Ishikawa (cell line): ENCODE measurements at regions not wholly inside any gene's neighbourhood (a gene's known extent, or its start where the extent isn't known, plus 50 kb on each side); places are given as distances from the start of the nearest gene placed in this dataset.

Experiments used
- CEBPB ChIP-seq: IDR thresholded peaks from 2 replicates; pipeline ENCODE4 v1.6.1; 2012
- CREB1 ChIP-seq: IDR thresholded peaks from 2 replicates; pipeline ENCODE4 v1.6.1; 2012; ENCODE audit warnings: low read depth
- EGR1 ChIP-seq: IDR thresholded peaks from 2 replicates; pipeline ENCODE4 v1.6.1; 2012
- EP300 ChIP-seq: IDR thresholded peaks from 2 replicates; pipeline ENCODE4 v1.6.1; 2012; ENCODE audit warnings: borderline replicate concordance
- FOXM1 ChIP-seq: IDR thresholded peaks from 2 replicates; pipeline ENCODE4 v1.6.1; 2012; ENCODE audit warnings: low read depth, borderline replicate concordance
- MAX ChIP-seq: IDR thresholded peaks from 2 replicates; pipeline ENCODE4 v1.6.1; 2012
- NFIC ChIP-seq: IDR thresholded peaks from 2 replicates; pipeline ENCODE4 v1.6.1; 2012
- RAD21 ChIP-seq: IDR thresholded peaks from 2 replicates; pipeline ENCODE4 v1.6.1; 2012; ENCODE audit warnings: low read depth
- REST ChIP-seq: IDR thresholded peaks from 2 replicates; pipeline ENCODE4 v1.6.1; 2012; ENCODE audit warnings: low read depth, mild to moderate bottlenecking
- TAF1 ChIP-seq: IDR thresholded peaks from 2 replicates; pipeline ENCODE4 v1.6.1; 2012; ENCODE audit warnings: low read depth, mild to moderate bottlenecking
- TCF12 ChIP-seq: IDR thresholded peaks from 2 replicates; pipeline ENCODE4 v1.6.1; 2012; ENCODE audit warnings: low read depth
- TEAD4 ChIP-seq: IDR thresholded peaks from 2 replicates; pipeline ENCODE4 v1.6.1; 2012
- USF1 ChIP-seq: IDR thresholded peaks from 2 replicates; pipeline ENCODE4 v1.6.1; 2012
- YY1 ChIP-seq: IDR thresholded peaks from 2 replicates; pipeline ENCODE4 v1.6.1; 2012; ENCODE audit warnings: low read depth
- ZBTB7A ChIP-seq: IDR thresholded peaks from 2 replicates; pipeline ENCODE4 v1.6.1; 2012; ENCODE audit warnings: low read depth

DNA sequence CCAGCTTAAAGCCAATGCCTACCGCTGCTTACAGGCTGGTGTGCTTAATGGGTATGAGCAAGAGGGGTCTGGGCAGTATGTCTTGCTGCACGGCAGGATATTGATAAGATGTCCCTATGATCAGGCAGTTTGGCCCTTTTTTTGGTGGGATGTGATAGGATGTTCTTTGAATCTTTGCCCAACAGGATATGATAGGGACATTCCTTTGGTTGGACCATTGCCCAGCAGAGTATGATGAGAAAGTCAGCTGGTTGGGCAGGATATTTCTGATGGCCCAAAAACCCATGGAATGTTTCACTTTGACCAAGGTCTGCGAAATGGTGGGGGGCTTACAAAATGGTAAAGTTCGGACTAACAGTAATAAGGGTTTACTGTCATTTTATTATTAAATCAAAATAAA lies 1060.6 kb downstream of the STIM2 start:
- TF ChIP-seq TAF1 (no peak), ZBTB7A (no peak), USF1 (no peak), RAD21 (no peak), REST (no peak), CEBPB (no peak), MAX (no peak), NFIC (no peak), FOXM1 (no peak), CREB1 (no peak), TEAD4 (no peak)

GRCh38 chr4:27928761-27929540 lies 1068.3 kb downstream of the STIM2 start:
- TF ChIP-seq TCF12, result no peak
- TF ChIP-seq USF1, result no peak
- no peak for TF ChIP-seq CREB1

GRCh38 chr4:27930291-27930690 lies 1069.7 kb downstream of the STIM2 start:
- TF ChIP-seq ZBTB7A (no peak), TCF12 (no peak), TEAD4 (no peak), NFIC (no peak), EP300 (no peak), USF1 (no peak), EGR1 (no peak), RAD21 (no peak), TAF1 (no peak), CREB1 (no peak), YY1 (no peak), CEBPB (no peak), REST (no peak), FOXM1 (no peak), MAX (no peak)

DNA sequence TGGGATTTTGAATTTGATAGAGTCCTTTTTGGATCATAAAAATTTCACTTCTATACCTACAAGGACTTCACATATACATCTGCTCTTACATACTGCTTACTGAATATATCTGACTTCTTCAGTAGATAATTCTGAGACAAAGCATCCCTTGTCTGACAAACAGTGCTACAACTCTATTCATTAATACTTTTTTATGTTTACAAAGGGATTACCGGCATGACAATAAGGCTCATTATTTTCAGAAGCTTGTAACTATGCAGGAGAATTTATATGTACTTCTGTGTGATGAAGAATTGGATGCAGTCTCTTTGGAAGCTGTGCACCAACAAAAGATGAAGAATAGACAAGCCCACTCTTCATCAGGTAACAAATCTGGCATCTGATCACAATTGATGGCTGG lies 1070.3 kb downstream of the STIM2 start:
- no peak for TF ChIP-seq YY1
- no peak for TF ChIP-seq RAD21
- TF ChIP-seq MAX, result no peak
- TF ChIP-seq USF1, result no peak
- TF ChIP-seq REST, result no peak
- TF ChIP-seq TAF1, result no peak
- no peak for TF ChIP-seq TCF12
- no peak for TF ChIP-seq ZBTB7A
- TF ChIP-seq TEAD4, result no peak
- no peak for TF ChIP-seq EP300
- no peak for TF ChIP-seq CEBPB
- TF ChIP-seq EGR1, result no peak
- TF ChIP-seq CREB1, result no peak
- TF ChIP-seq NFIC, result no peak
- no peak for TF ChIP-seq FOXM1
